ENCODE measurements at regions not wholly inside any gene's neighbourhood (a gene's known extent, or its start where the extent isn't known, plus 50 kb on each side); places are given as distances from the start of the nearest gene placed in this dataset.

GRCh38 chr22:49646876-49647275 is 180.8 kb downstream of the BRD1 start:
- TF ChIP-seq EZH2 (IDR thresholded peaks at IDR 0.05; ENCODE audit: insufficient read depth, poor library complexity, severe bottlenecking): no peak
- no peak for TF ChIP-seq EZH2phosphoT487 (IDR thresholded peaks at IDR 0.05; ENCODE audit: insufficient read depth, low read depth)
